ENCODE measurements at regions not wholly inside any gene's neighbourhood (a gene's known extent, or its start where the extent isn't known, plus 50 kb on each side); places are given as distances from the start of the nearest gene placed in this dataset.
"Not testable (repeated sequence)": the region's sequence is repeated elsewhere in the genome, so short reads cannot be mapped to it uniquely, and the experiment has no call there.

GRCh38 chr3:191593486-191593885 is 132.5 kb downstream of the PYDC2 start:
- Histone ChIP-seq H3K4me3 (ENCODE audit: severe bottlenecking) (no peak overlapping the region), H3K4me1 (ENCODE audit: insufficient read depth, poor library complexity, severe bottlenecking) (no peaks in the 10 kb centered on the region), H3K9me3 (ENCODE audit: severe bottlenecking) (no peaks in the 10 kb centered on the region), H3K27me3 (ENCODE audit: insufficient read depth, poor library complexity, severe bottlenecking) (no peaks in the 10 kb centered on the region), H3K36me3 (ENCODE audit: low read depth) (no peaks in the 10 kb centered on the region), H3K27ac (ENCODE audit: poor library complexity, severe bottlenecking) (no peak overlapping the region)
- ATAC-seq (ENCODE audit: low read depth) = no peak
- no peak for TF ChIP-seq CTCF (IDR thresholded peaks at IDR 0.05; ENCODE audit: poor library complexity, severe bottlenecking)
- DNase-seq (ENCODE audit: low spot score) = no peak

GRCh38 chr3:191615511-191615910 is 154.5 kb downstream of the PYDC2 start:
- not testable (repeated sequence) for H3K27me3 ChIP-seq (ENCODE audit: insufficient read depth, poor library complexity, severe bottlenecking); DNase-seq (ENCODE audit: low spot score); H3K36me3 ChIP-seq (ENCODE audit: low read depth); H3K27ac ChIP-seq (ENCODE audit: poor library complexity, severe bottlenecking); H3K9me3 ChIP-seq (ENCODE audit: severe bottlenecking); H3K4me1 ChIP-seq (ENCODE audit: insufficient read depth, poor library complexity, severe bottlenecking); ATAC-seq (ENCODE audit: low read depth); H3K4me3 ChIP-seq (ENCODE audit: severe bottlenecking)

DNA sequence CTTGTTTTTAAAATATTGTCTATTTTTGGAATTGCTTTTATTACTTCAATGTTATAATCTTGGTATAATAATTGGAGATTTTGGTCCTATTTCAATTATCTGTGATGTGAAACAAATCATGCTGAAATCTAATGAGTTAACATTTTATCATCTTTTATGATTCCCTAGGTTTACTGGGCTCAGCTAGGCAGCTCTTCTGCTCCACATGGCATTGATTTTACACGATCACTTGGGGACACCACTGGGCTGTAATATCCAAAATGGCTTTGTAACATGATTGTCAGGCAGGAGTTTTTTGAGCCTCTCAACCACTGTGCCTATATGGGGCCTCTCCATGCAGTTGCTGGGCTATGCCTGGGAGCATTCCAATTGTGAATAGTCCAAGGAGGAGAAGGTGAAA is 163.3 kb downstream of the PYDC2 start:
- H3K36me3 ChIP-seq (ENCODE audit: low read depth) = no peaks in the 10 kb centered on the region
- H3K27ac ChIP-seq (ENCODE audit: poor library complexity, severe bottlenecking) = no peak overlapping the region
- no peak for TF ChIP-seq CTCF (IDR thresholded peaks at IDR 0.05; ENCODE audit: poor library complexity, severe bottlenecking)
- H3K27me3 ChIP-seq (ENCODE audit: insufficient read depth, poor library complexity, severe bottlenecking) = no peaks in the 10 kb centered on the region
- no peaks in the 10 kb centered on the region for H3K9me3 ChIP-seq (ENCODE audit: severe bottlenecking)
- DNase-seq (ENCODE audit: low spot score) = no peak
- no peaks in the 10 kb centered on the region for H3K4me1 ChIP-seq (ENCODE audit: insufficient read depth, poor library complexity, severe bottlenecking)
- no peak for ATAC-seq (ENCODE audit: low read depth)
- no peak overlapping the region for H3K4me3 ChIP-seq (ENCODE audit: severe bottlenecking)

DNA sequence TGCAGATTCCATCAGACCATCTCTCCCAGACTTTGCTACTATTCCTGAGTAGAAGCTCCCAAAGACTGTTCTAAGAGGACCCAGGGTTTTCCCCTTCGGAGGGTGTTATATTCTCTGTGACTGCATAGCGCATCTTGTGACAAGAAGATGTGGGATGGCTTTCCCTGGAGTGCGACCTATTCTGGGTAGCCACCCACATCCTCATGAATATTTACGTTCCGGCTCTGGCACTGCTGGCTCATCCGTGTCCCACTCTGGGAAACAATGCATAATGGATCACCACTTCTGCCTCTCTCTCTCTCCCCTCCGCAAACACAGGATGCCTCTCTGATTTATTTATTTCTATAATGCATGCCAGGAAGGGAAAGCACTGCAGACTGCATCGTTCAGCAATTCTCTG is 166.1 kb downstream of the PYDC2 start:
- no peak for DNase-seq (ENCODE audit: low spot score)
- ATAC-seq (ENCODE audit: low read depth) = no peak
- Histone ChIP-seq H3K27me3 (ENCODE audit: insufficient read depth, poor library complexity, severe bottlenecking) (no peaks in the 10 kb centered on the region), H3K9me3 (ENCODE audit: severe bottlenecking) (no peaks in the 10 kb centered on the region), H3K27ac (ENCODE audit: poor library complexity, severe bottlenecking) (no peak overlapping the region), H3K36me3 (ENCODE audit: low read depth) (no peaks in the 10 kb centered on the region), H3K4me1 (ENCODE audit: insufficient read depth, poor library complexity, severe bottlenecking) (no peaks in the 10 kb centered on the region), H3K4me3 (ENCODE audit: severe bottlenecking) (no peak overlapping the region)
- no peak for TF ChIP-seq CTCF (IDR thresholded peaks at IDR 0.05; ENCODE audit: poor library complexity, severe bottlenecking)

GRCh38 chr3:191628571-191628970 is 167.6 kb downstream of the PYDC2 start:
- Histone ChIP-seq H3K36me3 (ENCODE audit: low read depth) (no peaks in the 10 kb centered on the region), H3K9me3 (ENCODE audit: severe bottlenecking) (no peaks in the 10 kb centered on the region), H3K27me3 (ENCODE audit: insufficient read depth, poor library complexity, severe bottlenecking) (no peaks in the 10 kb centered on the region), H3K4me3 (ENCODE audit: severe bottlenecking) (no peak overlapping the region), H3K4me1 (ENCODE audit: insufficient read depth, poor library complexity, severe bottlenecking) (no peaks in the 10 kb centered on the region), H3K27ac (ENCODE audit: poor library complexity, severe bottlenecking) (no peak overlapping the region)
- no peak for TF ChIP-seq CTCF (IDR thresholded peaks at IDR 0.05; ENCODE audit: poor library complexity, severe bottlenecking)
- ATAC-seq (ENCODE audit: low read depth) (no peak), DNase-seq (ENCODE audit: low spot score) (no peak)
